HG03460 (cell line): ENCODE measurements at regions not wholly inside any gene's neighbourhood (a gene's known extent, or its start where the extent isn't known, plus 50 kb on each side); places are given as distances from the start of the nearest gene placed in this dataset.

ENCODE experiments used
- ATAC-seq: cut with Tn5 transposase; IDR thresholded peaks from one replicate; pipeline ENCODE4 v1.9.1; 2021; ENCODE audit not compliant: unreplicated experiment

GRCh38 chr7:132733860-132734259, 157.6 kb upstream of the PLXNA4 start:
- no peak for ATAC-seq

GRCh38 chr7:132732321-132732865, 156.1 kb upstream of the PLXNA4 start:
- ATAC-seq: no peak

GRCh38 chr7:132730105-132730504, 153.8 kb upstream of the PLXNA4 start:
- no peak for ATAC-seq

- no peak for ATAC-seq
These were observed 147.3 kb upstream of the PLXNA4 start for GRCh38 chr7:132723506-132724081.

GRCh38 chr7:132720835-132721234, 144.6 kb upstream of the PLXNA4 start:
- no peak for ATAC-seq

GRCh38 chr7:132713893-132714292, 137.6 kb upstream of the PLXNA4 start:
- no peak for ATAC-seq

- no peak for ATAC-seq
These were observed 133.8 kb upstream of the PLXNA4 start for GRCh38 chr7:132709971-132710567.

GRCh38 chr7:132708470-132708869, 132.2 kb upstream of the PLXNA4 start:
- ATAC-seq: no peak

GRCh38 chr7:132705146-132705545, 128.9 kb upstream of the PLXNA4 start:
- no peak for ATAC-seq

GRCh38 chr7:132703742-132704141, 127.5 kb upstream of the PLXNA4 start:
- ATAC-seq: no peak

GRCh38 chr7:132697003-132697402, 120.7 kb upstream of the PLXNA4 start:
- ATAC-seq: no peak

- no peak for ATAC-seq
These were observed 120.1 kb upstream of the PLXNA4 start for GRCh38 chr7:132696332-132696731.

GRCh38 chr7:132691201-132691600, 114.9 kb upstream of the PLXNA4 start:
- no peak for ATAC-seq

- no peak for ATAC-seq
These were observed 113.9 kb upstream of the PLXNA4 start for GRCh38 chr7:132690174-132690573.

GRCh38 chr7:132687981-132688383, 111.7 kb upstream of the PLXNA4 start:
- ATAC-seq: no peak

GRCh38 chr7:132687016-132687415, 110.7 kb upstream of the PLXNA4 start:
- ATAC-seq: no peak

GRCh38 chr7:132685277-132685676, 109.0 kb upstream of the PLXNA4 start:
- ATAC-seq: no peak

- no peak for ATAC-seq
These were observed 107.8 kb upstream of the PLXNA4 start for GRCh38 chr7:132683896-132684690.

GRCh38 chr7:132681951-132682350, 105.7 kb upstream of the PLXNA4 start:
- no peak for ATAC-seq

GRCh38 chr7:132680590-132680989, 104.3 kb upstream of the PLXNA4 start:
- no peak for ATAC-seq

GRCh38 chr7:132678656-132679055, 102.4 kb upstream of the PLXNA4 start:
- no peak for ATAC-seq

- no peak for ATAC-seq
These were observed 101.6 kb upstream of the PLXNA4 start for GRCh38 chr7:132677918-132678317.
